Glomerular visceral epithelial cell (primary cell): ENCODE measurements at regions not wholly inside any gene's neighbourhood (a gene's known extent, or its start where the extent isn't known, plus 50 kb on each side); places are given as distances from the start of the nearest gene placed in this dataset.

Experiments
- DNase-seq: peaks from one replicate; pipeline ENCODE4 v3.0.0-alpha.2; 2016; ENCODE audit errors: extremely low spot score

DNA sequence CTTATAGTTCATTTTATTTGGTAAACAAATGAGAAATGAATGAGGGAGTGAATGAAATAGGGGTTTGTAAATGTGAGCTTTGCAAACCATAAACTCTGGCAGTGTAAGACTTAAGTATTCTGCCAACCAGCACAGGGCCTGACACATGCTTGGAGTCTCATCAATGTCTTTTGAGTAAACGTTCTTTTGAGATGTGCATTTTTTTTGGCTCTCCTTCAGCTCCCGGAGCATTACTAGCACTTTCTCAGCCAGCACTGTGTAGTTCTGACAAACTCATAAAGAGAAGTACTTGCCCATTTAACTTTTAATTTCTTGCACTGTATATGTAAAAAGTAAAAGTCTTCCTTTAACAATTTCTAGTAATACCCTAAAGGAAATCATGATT, 245.3 kb downstream of the HS3ST1 start:
- DNase-seq = no peak

DNA sequence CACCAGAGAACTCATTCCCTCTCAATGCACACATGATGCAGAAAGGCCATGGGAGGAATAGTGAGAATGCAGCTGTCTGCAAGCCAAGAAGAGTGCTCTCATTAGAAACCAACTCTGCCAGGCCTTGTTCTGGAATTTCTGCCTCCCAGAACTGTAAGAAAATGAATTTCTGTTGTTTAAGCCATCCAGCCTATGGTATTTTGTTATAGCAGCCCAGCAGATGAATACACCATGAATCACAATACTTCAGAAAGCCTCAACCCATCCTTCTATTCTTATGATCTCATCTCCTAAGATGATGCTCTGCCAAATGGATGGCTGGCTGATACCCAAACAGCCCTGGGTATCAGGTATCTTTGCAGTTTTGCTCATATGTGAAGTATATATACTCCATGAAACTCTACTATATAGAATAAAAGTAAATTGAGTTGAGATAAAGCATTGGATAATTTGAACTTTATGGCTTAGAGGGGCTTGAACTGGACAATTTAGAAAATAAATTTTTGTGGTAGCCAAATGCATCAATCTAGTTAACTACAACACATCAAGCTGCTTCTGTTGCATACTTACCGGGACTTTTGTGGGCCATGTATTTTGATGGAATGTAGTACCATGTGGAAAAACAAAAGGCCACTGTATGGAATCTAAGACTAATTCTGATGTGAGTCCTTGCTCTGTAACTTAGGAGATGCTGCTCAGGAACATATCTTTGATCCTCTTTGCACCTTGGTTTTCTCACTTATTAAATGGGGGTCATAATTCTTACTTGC, 245.9 kb downstream of the HS3ST1 start:
- DNase-seq = peak; percentile 1

DNA sequence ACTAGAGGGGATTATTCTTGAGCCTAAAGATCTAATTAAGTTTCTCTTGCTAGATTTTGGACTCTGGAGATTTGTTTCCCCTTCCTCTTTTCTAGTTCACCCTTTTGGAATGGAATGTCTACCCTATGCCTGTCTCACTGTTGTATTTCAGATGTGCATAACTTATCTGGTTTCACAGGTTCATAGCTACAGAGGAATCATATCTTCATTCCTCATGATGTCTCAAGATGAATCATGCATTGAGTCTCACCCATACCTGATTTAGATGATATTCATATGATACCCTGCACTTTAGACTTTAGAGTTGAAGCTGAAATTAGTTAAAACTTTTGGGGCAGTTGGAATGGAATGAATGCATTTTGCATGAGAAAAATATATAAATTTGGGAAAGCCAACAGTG, 246.7 kb downstream of the HS3ST1 start:
- no peak for DNase-seq

DNA sequence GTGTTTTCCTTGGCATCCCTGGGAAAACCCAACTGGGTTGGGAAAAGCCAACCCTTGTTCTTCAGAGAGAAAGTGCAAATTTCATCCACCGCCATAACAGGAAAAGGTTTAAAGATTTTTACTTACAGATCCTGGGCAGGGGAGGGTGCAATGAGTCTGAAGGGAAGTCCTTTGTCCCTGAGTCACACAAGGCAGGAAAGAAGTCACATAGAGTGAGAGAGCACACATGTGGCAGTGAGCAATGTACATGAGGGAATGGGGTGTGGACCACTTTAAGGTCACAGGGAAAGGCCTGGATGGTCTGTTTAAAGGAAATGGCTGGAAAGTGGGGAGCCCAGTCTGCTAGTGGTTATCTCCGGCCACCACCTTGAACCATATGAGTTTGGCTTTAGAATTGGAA, 248.9 kb downstream of the HS3ST1 start:
- DNase-seq = no peak

DNA sequence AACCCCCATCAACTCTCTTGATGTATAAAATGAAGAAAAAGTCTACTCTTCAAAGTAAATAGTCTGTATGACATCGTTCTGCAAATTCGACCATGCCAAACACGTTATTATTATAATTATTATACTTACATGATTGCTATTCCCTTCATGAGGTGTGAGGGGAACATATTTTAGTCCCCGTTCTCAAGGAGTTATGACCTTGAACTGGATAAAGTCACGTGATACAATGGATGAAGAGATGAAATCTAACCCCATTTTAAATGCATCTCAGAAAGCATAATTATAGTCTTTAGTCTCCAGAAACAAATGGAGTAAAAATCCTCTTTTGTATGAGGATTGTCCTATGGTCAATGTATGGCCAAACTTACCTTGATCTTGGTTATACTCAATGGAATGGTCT, 250.3 kb downstream of the HS3ST1 start:
- no peak for DNase-seq

DNA sequence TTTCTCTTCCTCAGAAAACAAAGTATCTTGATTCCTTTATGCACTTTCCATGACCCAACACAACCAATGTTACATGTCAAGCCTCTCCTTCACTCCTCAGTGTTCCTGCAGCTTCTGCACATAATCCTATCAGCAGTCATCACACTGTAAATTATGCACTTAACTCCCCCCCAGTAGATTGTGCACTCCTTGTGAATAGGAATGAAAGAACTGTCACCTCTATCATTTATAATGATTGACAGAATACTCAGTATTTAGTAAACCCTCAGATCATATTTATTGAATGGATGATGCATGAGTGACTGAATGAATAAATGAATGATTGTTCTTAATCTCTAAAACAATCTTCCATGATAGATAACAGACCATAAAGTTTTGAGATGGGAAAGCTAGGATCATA, 253.3 kb downstream of the HS3ST1 start:
- DNase-seq = no peak

DNA sequence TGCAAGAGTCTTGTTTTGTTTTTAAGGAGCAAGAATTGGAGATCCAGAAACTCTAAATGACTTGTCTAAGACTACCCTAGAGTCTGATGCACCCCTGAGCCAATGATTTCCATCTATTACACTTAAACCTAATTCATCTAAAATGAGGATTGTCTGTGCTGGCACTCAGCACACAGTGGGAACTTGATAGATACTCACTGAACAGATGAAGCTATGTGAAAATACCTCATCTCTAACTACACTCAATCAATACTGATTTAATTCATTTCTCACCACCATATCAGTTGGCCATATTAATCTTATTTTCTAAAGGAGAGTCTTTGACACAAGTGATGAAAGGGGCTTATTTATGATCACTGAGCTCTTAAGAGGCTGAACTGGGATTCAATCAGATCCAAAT, 262.1 kb downstream of the HS3ST1 start:
- DNase-seq = no peak

DNA sequence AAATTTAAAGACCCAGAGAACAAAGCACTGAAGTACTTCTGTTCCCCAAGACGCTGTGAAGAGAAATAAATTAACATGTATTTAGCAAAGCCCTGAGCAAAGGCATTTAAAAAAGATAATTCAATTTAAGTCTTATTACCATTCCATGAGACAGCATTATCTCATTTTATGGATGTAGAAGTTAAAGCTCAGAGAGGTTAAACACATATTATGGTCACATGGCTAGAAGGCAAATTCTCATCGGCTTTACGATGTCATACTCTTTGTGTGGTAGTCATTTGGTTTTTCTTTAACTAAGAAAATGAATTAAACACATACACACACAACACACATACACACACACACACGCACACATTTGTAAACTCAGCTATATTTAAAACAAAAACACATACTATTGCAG, 262.7 kb downstream of the HS3ST1 start:
- DNase-seq = no peak

DNA sequence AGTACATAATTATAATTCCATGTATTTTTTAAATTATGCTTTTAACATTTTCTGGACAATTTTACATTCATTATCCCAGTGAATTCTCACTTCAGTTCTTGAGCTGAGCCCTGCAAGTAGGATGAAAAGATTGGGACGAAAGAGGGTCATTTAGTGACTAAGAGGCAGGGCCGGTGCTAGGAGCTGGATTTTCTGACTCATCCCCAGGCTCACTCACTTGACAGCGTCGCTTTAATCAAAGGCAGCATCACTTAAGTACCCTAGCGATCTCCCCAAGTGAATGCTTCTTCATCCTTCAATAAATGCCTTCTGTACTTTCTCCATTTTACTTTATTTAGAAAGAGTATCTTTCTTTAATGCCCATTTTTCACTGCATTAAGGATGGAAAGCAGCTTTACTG, 263.6 kb downstream of the HS3ST1 start:
- no peak for DNase-seq

DNA sequence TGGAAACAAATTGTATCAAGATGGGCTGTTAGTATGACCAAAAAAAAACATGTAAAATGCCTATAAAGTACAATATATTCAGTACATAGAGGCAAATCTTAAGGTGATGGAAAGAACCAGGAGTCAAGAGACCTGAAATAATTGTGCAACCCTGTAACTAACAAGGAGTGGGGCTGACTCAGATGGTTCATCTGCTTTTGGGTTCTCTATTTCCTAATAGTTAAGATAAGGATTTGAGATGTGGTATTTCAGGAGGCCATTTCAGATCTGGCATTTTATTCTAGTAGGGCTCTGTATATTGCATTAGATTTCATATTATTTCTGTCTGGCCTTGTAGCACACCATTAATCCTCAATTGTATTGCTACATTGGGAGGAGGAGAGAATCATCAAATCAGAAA, 268.4 kb downstream of the HS3ST1 start:
- no peak for DNase-seq

DNA sequence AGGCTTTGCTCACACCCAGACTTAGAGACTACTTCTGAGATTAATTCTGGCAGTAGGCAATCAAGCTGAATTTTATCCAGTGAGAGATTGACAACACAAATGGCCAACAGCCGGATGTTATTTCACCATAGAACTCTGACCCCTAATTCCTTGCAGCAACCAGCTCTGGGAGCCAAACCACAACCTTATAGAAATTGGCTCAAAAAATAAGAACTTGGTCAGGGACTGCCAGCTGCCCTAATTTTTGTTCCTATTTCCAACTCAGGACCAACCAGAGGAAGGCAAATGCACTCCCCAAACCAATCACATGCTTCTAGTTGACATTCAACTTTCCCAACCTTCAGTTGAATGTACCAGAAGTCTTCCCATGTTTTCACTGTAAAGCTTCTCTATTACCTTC, 269.7 kb downstream of the HS3ST1 start:
- no peak for DNase-seq

DNA sequence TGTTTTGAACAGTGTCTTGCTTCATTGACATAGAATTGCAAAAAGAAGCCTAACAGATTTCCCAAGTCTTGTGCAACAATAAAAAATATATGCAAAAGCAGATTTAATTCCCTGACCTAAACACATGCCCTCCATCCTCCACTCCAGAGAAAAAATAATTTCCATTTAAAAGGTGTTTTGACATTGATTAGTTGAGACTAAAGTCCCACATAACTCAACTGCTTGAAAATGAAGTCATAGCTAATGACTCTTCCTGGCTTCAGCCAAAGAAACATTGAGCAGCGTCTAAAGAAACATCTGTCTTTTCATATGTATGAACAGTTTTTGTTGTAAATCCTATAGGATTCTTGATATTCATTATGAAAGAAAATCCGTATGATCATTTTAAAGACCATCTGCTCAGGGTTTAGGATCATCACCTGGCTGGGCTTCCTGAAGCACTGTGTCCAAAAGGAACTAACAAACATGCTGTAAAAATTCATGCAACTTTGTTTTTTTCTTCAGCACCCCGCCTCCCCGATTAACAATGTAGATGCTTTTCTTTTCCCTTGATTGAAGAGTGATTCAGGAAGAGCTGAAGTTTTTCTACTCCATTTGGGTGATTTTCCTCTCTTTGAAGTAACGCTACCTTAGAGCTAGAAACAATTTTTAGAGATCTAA, 273.4 kb downstream of the HS3ST1 start:
- no peak for DNase-seq

DNA sequence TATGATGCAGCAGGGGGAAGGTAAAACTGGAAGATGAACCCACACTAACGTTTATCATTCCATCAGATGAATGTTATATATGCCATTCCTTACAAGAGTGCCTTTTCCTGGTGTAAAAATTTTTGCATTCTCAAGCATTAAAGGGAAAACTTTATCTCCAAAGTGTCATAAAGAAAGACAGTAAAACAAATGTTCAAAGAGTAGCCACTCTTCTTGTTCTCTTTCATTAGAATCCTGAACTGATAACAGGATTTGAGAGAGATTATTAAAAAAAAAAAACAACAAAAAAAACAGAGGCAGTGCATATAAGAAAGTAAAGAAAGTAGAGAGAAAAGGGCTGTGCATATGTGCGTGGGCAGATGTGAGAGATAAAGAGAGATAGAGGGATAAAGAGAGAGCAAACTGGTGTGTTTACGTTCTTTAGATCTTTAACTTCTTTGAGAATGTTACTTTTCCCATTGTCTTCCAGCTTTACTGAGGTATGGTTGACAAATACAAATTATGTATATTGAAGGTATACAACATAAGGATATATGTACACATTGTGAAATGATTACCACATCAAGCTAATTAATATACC, 275.4 kb downstream of the HS3ST1 start:
- no peak for DNase-seq

DNA sequence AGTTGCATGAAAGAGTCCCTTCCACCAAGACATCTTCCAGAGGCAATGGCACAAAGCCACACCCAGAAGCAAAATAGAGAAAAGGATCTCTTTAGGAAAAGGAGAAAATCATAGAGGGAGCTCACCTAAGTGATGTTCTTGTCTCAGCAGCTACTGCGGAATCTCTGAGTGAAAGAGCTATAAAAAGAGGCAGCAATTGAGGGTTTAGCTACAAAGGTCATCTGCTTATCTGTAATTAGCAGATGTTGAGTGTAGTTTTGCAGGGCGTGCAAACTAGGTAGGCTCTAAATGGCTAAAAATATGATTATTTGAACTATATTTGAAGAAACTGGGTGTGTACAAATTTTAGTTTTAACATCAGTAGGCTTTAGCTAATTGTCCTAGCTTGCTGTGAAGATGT, 276.0 kb downstream of the HS3ST1 start:
- DNase-seq = no peak

DNA sequence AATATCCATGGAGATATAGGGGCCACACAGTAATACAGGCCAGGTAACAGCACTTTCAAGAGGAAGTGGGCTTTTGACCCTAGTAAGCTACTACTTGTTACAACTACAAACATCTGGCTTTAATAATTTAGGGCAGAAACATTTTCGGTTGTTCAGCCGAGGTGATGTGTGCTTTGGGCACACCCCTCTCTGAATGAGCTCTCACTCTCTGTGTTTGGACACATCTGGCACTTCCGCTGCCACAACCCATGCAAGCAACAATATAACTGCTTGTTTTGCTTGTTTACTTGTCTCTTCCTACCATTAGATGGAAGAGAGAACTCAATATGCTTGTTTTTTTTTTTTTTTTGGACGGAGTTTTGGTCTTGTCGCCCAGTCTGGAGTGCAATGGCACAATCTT, 277.2 kb downstream of the HS3ST1 start:
- no peak for DNase-seq

DNA sequence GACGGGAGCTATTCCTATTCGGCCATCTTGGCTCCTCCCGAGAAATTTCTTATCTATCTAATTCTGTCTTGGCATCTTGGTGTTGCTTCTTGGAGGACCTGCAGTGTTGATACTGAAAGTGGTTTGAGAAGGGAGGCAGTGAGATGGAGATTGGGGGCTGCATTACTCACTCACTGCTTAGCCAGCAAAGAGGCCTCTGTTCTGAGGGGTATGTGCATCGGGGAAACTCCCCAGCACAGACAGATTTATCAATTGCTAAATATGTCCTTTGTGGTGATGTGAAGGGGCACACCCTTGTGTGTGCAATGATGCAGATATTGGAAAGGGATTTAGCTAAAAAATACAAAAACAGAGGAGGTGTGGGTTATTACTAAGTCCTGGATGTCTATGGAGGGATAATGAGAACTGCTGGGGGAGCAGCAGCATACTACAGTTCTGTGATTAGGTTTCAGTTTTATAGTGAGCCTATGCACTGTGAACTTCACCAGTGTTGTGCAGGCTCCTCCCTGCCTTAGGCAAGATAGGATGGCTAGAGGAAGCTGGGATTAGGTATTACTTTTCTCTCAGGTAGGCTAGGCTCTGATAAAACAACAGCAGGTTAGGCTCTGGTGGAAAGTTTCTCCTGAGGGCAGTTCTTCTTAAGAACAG, 279.0 kb downstream of the HS3ST1 start:
- no peak for DNase-seq

DNA sequence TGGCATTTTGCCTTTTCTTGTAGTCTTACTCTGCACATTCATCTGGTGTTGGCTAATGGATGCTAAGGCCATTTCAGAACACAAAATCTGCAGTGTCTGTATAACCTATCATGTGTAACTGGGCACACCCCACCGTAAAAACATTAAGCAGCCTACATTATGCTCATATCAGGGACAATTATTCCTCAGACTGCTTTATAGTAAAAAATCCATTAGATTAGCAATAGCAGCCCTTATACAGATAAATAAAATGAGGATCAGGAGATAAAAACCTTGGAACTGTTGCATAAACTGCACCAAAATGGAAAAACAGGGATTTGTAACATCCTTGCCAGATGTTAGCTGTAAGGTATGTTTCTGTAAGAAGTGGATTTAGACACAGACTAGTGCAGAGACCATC, 288.8 kb downstream of the HS3ST1 start:
- DNase-seq = no peak

DNA sequence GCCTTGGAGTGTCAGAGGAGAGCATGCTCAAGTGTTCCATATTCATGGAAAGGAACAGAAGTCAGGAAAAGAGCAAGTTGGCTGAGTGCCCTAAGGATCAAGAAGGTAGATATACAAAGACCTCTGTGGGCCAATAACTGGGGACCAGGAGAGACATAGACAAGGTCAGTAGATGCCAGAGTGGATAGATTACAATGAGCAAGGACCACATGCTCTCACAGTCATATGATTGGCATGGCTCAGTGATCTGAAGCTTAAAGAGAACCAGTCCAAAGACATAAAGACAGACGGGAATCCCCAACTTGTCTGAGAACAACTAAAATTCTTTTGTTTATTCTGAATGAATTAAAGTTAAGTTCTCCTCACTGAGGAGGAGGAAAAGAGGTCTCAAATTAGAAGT, 289.7 kb downstream of the HS3ST1 start:
- DNase-seq = no peak

DNA sequence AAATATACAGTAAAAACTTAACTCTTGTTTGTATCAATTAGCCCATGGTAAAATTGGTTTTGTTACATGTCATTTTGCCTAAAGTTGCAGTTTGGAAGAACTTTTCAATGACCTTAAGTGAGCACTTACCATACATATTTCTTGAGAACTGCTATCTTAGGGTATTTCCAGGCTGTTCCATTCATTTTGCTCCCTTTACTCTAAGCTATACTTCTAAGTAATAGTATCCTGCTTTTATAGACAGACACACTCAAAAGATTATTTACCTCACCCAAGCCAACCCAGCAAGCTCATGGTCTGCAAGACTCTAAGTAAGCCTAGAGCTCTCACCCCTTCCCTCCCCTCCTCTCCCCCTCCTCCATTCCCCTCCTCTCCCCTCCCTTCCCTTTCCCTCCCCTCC, 294.0 kb downstream of the HS3ST1 start:
- no peak for DNase-seq

DNA sequence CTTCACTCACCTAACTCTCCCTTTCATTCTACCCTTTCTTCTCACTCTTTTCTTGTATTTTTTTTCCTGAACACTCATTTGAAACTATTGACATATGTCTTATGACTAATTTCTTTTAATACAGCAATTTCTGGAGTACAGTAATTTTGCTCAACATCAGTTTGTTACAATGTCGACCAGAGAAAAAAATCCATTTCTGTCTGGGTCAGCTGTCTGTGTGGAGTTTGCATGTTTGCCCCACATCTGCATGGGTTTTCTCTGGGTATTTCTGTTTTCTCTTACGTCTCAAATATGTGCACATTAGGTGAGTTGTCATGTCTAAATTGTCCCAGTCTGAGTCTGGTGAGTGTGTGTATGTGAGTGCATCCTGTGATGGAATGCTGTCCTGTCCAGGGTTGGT, 294.8 kb downstream of the HS3ST1 start:
- DNase-seq = no peak

DNA sequence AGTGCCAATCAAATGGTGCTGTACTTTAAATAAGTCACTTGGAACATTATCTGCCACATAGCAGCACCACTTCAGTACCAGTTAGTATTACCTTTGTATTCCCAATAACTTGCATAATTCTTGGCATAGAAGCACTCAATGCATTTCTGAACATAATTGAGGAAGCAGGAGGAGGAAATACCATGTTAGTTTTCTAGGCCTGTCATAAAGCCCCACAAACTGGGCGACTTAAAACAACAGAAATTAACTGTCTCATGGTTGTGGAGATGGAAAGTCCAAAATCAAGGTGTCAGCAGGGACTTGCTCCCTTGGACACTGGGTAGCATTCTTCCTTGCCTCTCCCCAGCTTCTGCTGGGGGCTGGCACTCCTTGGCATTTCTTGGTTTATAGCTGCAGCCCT, 296.2 kb downstream of the HS3ST1 start:
- DNase-seq = no peak

DNA sequence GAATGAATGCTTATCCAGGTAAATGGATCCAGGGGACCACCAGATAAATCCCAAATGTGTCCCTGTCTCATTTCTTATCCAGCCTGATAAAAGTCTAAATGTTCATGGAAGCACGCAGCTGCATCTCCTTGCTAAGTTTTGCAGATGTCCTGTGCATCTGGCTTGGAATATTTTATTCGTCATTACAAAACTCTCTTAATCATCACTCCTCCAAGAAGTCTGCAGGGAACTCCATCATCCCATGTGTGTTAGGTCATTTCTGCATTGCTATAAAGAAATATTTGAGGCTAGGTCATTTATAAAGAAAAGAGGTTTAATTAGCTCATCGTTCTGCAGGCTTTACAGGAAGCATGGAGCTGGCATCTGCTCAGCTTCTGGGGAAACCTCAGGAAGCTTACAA, 297.2 kb downstream of the HS3ST1 start:
- no peak for DNase-seq
